PC-9 (cell line): ENCODE measurements at regions not wholly inside any gene's neighbourhood (a gene's known extent, or its start where the extent isn't known, plus 50 kb on each side); places are given as distances from the start of the nearest gene placed in this dataset.
A peak's percentile ranks its signal among the peaks of the same experiment; 100 is the strongest.
"Not testable (repeated sequence)": the region's sequence is repeated elsewhere in the genome, so short reads cannot be mapped to it uniquely, and the experiment has no call there.

Experiments used
- BruUV-seq: library from RNA; stranded (reverse); fragments of 400-500 nt; replicated peaks from 2 replicates; lab custom pipeline; 2021; lab: Mats Ljungman, UMichigan
- CTCF ChIA-PET: fragments of 300-600 bp; sonication (Branson Sonifier 250); formaldehyde crosslinking; loops from one replicate; lab custom pipeline; 2022; ENCODE audit warnings: antibody characterized with exemption; lab: Charles Lee
- POLR2A ChIA-PET: fragments of 300-600 bp; sonication (Branson Sonifier 250); formaldehyde crosslinking; loops from one replicate; lab custom pipeline; 2022; ENCODE audit warnings: antibody characterized with exemption; ENCODE audit not compliant: unreplicated experiment; lab: Charles Lee
- DNase-seq, 2 experiments: peaks; one replicate each; pipeline versions ENCODE4 v3.0.0 to v3.0.0-alpha.2; 2015 to 2022; ENCODE audit warnings: mixed read lengths in 1 of 2
- H2AFZ ChIP-seq: fragments of 200-600 bp; sonication (generic); 2 replicates; pipeline ENCODE4 v1.8.1; 2017; ENCODE audit warnings: antibody characterized with exemption
- H3F3A ChIP-seq: fragments of 200-600 bp; sonication (generic); 2 replicates; pipeline ENCODE4 v1.8.1; 2017; ENCODE audit warnings: antibody characterized with exemption, mild to moderate bottlenecking, low read depth; ENCODE audit not compliant: insufficient read depth
- H3K27ac ChIP-seq: fragments of 200-600 bp; sonication (generic); 2 replicates; pipeline ENCODE4 v1.6.1; 2016; ENCODE audit warnings: mixed run types
- H3K27me3 ChIP-seq: fragments of 200-600 bp; sonication (generic); 2 replicates; pipeline ENCODE4 v1.6.1; 2016; ENCODE audit warnings: low read depth, mixed run types; ENCODE audit not compliant: insufficient read depth
- H3K36me3 ChIP-seq: fragments of 200-600 bp; sonication (generic); 2 replicates; pipeline ENCODE4 v1.6.1; 2016; ENCODE audit warnings: low read depth, mixed run types
- H3K4me1 ChIP-seq: fragments of 200-600 bp; sonication (generic); replicated peaks from 2 replicates; pipeline ENCODE4 v1.6.1; 2016; ENCODE audit warnings: mixed run types; ENCODE audit not compliant: insufficient read depth
- H3K4me2 ChIP-seq: fragments of 200-600 bp; sonication (generic); 2 replicates; pipeline ENCODE4 v1.6.1; 2017; ENCODE audit warnings: mixed run types
- H3K4me3 ChIP-seq: fragments of 200-600 bp; sonication (generic); 2 replicates; pipeline ENCODE4 v1.6.1; 2016; ENCODE audit warnings: mixed run types
- H3K79me2 ChIP-seq: fragments of 200-600 bp; sonication (generic); 2 replicates; pipeline ENCODE4 v1.6.1; 2017; ENCODE audit warnings: low read depth, mixed run types
- H3K9me2 ChIP-seq: fragments of 200-600 bp; sonication (generic); 2 replicates; pipeline ENCODE4 v1.8.1; 2017; ENCODE audit warnings: mild to moderate bottlenecking; ENCODE audit not compliant: insufficient read depth
- H3K9me3 ChIP-seq: fragments of 200-600 bp; sonication (generic); 2 replicates; pipeline ENCODE4 v1.8.1; 2016; ENCODE audit warnings: low read depth; ENCODE audit not compliant: insufficient read depth
- H4K20me1 ChIP-seq: fragments of 200-600 bp; sonication (generic); 2 replicates; pipeline ENCODE4 v1.8.1; 2017; ENCODE audit not compliant: insufficient read depth
- CTCF ChIP-seq: fragments of 200-600 bp; sonication (generic); conservative IDR thresholded peaks from 2 replicates; pipeline ENCODE4 v1.6.1; 2017; ENCODE audit warnings: mixed run types, antibody characterized with exemption, mild to moderate bottlenecking, moderate library complexity
- EZH2 ChIP-seq: fragments of 200-600 bp; sonication (generic); IDR thresholded peaks from 2 replicates; pipeline ENCODE4 v1.8.0; 2017; ENCODE audit warnings: antibody characterized with exemption, low read depth
- intact Hi-C: fragments of 100-400 bp; cut with micrococcal nuclease; formaldehyde crosslinking; loops from one replicate; pipeline ENCODE4 v1.10.0; 2022; ENCODE audit not compliant: unreplicated experiment

GRCh38 chr6:6951355-6951754 lies 156.4 kb upstream of the RREB1 start:
- no peak for TF ChIP-seq CTCF
- no peak for TF ChIP-seq EZH2
- no peaks in the 10 kb centered on the region for H3F3A ChIP-seq
- H3K9me2 ChIP-seq: no peaks in the 10 kb centered on the region
- no peaks in the 10 kb centered on the region for H3K79me2 ChIP-seq
- H3K4me1 ChIP-seq: no peaks in the 10 kb centered on the region
- no peak overlapping the region for H3K4me3 ChIP-seq
- no peak overlapping the region for H3K27ac ChIP-seq
- no peak overlapping the region for H2AFZ ChIP-seq
- H4K20me1 ChIP-seq: no peaks in the 10 kb centered on the region
- H3K27me3 ChIP-seq: no peaks in the 10 kb centered on the region
- no peaks in the 10 kb centered on the region for H3K36me3 ChIP-seq
- CTCF ChIA-PET: no interaction called here
- intact Hi-C loops: no loop called here
- POLR2A ChIA-PET: no interaction called here
- no peak overlapping the region for H3K4me2 ChIP-seq
- no peak for DNase-seq
- no TSS peak for BruUV-seq
- no peaks in the 10 kb centered on the region for H3K9me3 ChIP-seq

GRCh38 chr6:6952484-6952883 lies 155.3 kb upstream of the RREB1 start:
- no TSS peak for BruUV-seq
- Histone ChIP-seq H3K79me2 (no peaks in the 10 kb centered on the region), H3K27me3 (no peaks in the 10 kb centered on the region), H2AFZ (no peak overlapping the region), H3K9me3 (no peaks in the 10 kb centered on the region), H4K20me1 (no peaks in the 10 kb centered on the region), H3K4me1 (no peaks in the 10 kb centered on the region), H3K4me2 (no peak overlapping the region), H3K4me3 (no peak overlapping the region), H3K9me2 (no peaks in the 10 kb centered on the region), H3F3A (no peaks in the 10 kb centered on the region), H3K27ac (no peak overlapping the region), H3K36me3 (no peaks in the 10 kb centered on the region)
- intact Hi-C loops: no loop called here
- ChIA-PET POLR2A (no interaction called here), CTCF (no interaction called here)
- no peak for TF ChIP-seq EZH2
- TF ChIP-seq CTCF: no peak
- no peak for DNase-seq

- H3F3A ChIP-seq, H2AFZ ChIP-seq, DNase-seq, BruUV-seq, POLR2A ChIA-PET, H3K36me3 ChIP-seq, CTCF ChIA-PET, H3K79me2 ChIP-seq, H3K27me3 ChIP-seq, H3K27ac ChIP-seq, H3K9me3 ChIP-seq, H3K9me2 ChIP-seq, H3K4me3 ChIP-seq, H4K20me1 ChIP-seq, H3K4me1 ChIP-seq, intact Hi-C loops, H3K4me2 ChIP-seq: not testable (repeated sequence)
Observed at GRCh38 chr6:6952927-6953326, 154.8 kb upstream of the RREB1 start.

GRCh38 chr6:6960571-6961251 lies 147.1 kb upstream of the RREB1 start:
- Histone ChIP-seq H3K4me2 (no peak overlapping the region), H3F3A (no peaks in the 10 kb centered on the region), H3K4me1 (no peaks in the 10 kb centered on the region; the same call in 1 of the 2 replicates), H3K9me3 (no peaks in the 10 kb centered on the region), H3K27me3 (no peaks in the 10 kb centered on the region), H2AFZ (no peak overlapping the region), H3K79me2 (no peaks in the 10 kb centered on the region), H3K36me3 (no peaks in the 10 kb centered on the region), H4K20me1 (no peaks in the 10 kb centered on the region), H3K27ac (no peak overlapping the region), H3K9me2 (no peaks in the 10 kb centered on the region), H3K4me3 (no peak overlapping the region)
- DNase-seq: peak; percentile 56 to 67
- BruUV-seq: no TSS peak
- intact Hi-C loops: no loop called here
- TF ChIP-seq CTCF: no peak
- TF ChIP-seq EZH2: no peak
- CTCF ChIA-PET: no interaction called here
- POLR2A ChIA-PET: no interaction called here
